IMR-90 (cell line): ENCODE measurements at regions not wholly inside any gene's neighbourhood (a gene's known extent, or its start where the extent isn't known, plus 50 kb on each side); places are given as distances from the start of the nearest gene placed in this dataset.

Experiments
- ATAC-seq: fragments of 200-7000 bp; cut with Tn5 transposase; 2 replicates; pipeline ENCODE4 v1.9.1; 2020; ENCODE audit warnings: low read depth, mild to moderate bottlenecking, moderate library complexity
- BruUV-seq: library from RNA; stranded (reverse); fragments of 400-500 nt; replicated peaks from 2 replicates; lab custom pipeline; 2021; lab: Mats Ljungman, UMichigan
- CTCF ChIA-PET: fragments of 300-600 bp; formaldehyde crosslinking; extraction: SDS; loops from one replicate; lab custom pipeline; 2021; ENCODE audit warnings: antibody characterized with exemption; lab: Yijun Ruan, JAX
- POLR2A ChIA-PET: fragments of 300-600 bp; sonication (Branson Sonifier 250); formaldehyde crosslinking; loops from one replicate; lab custom pipeline; 2022; ENCODE audit warnings: antibody characterized with exemption; ENCODE audit not compliant: unreplicated experiment; lab: Charles Lee
- DNase-seq: peaks from one replicate; pipeline ENCODE4 v3.0.0; 2013
- H2AFZ ChIP-seq: replicated peaks from 2 replicates; pipeline ENCODE3; 2013; ENCODE audit warnings: low read length, mild to moderate bottlenecking; ENCODE audit not compliant: poor library complexity
- H2AK5ac ChIP-seq: 2 replicates; pipeline ENCODE4 v1.6.1; 2013; ENCODE audit warnings: low read depth, low read length, inconsistent platforms
- H2AK9ac ChIP-seq: replicated peaks from 2 replicates; pipeline ENCODE3; 2013; ENCODE audit warnings: mild to moderate bottlenecking, low read depth, low read length, moderate library complexity; ENCODE audit not compliant: poor library complexity
- H2BK120ac ChIP-seq: 2 replicates; pipeline ENCODE4 v1.6.1; 2013; ENCODE audit warnings: low read depth, low read length, inconsistent platforms
- H2BK15ac ChIP-seq: 3 replicates; pipeline ENCODE4 v1.6.1; 2013; ENCODE audit warnings: low read depth, low read length, inconsistent platforms
- H2BK20ac ChIP-seq: 2 replicates; pipeline ENCODE4 v1.6.1; 2013; ENCODE audit warnings: low read depth, mild to moderate bottlenecking, inconsistent platforms, low read length, moderate library complexity
- H2BK5ac ChIP-seq: 2 replicates; pipeline ENCODE4 v1.6.1; 2013; ENCODE audit warnings: mild to moderate bottlenecking, low read depth, low read length, inconsistent platforms; ENCODE audit not compliant: poor library complexity, severe bottlenecking
- H3K14ac ChIP-seq: replicated peaks from 2 replicates; pipeline ENCODE4 v1.6.1; 2013; ENCODE audit warnings: low read depth, low read length, inconsistent platforms
- H3K18ac ChIP-seq: 2 replicates; pipeline ENCODE4 v1.6.1; 2013; ENCODE audit warnings: low read depth, low read length, control low read depth
- H3K23ac ChIP-seq: 2 replicates; pipeline ENCODE4 v1.6.1; 2013; ENCODE audit warnings: low read depth, low read length, inconsistent platforms
- H3K27ac ChIP-seq: 2 replicates; pipeline ENCODE4 v1.5.1; 2013; ENCODE audit warnings: mild to moderate bottlenecking, control low read depth, low read length; ENCODE audit not compliant: insufficient read depth
- H3K27me3 ChIP-seq: 2 replicates; pipeline ENCODE4 v1.6.1; 2013; ENCODE audit warnings: low read length; ENCODE audit not compliant: control insufficient read depth, insufficient read depth
- H3K36me3 ChIP-seq: 2 replicates; pipeline ENCODE4 v1.6.1; 2013; ENCODE audit warnings: low read length, mixed read lengths; ENCODE audit not compliant: control insufficient read depth, insufficient read depth
- H3K4ac ChIP-seq: 2 replicates; pipeline ENCODE4 v1.6.1; 2013; ENCODE audit warnings: low read depth, low read length, inconsistent platforms
- H3K4me1 ChIP-seq: 2 replicates; pipeline ENCODE4 v1.6.1; 2013; ENCODE audit warnings: low read length, mixed read lengths; ENCODE audit not compliant: control insufficient read depth, insufficient read depth
- H3K4me2 ChIP-seq: 2 replicates; pipeline ENCODE4 v1.6.1; 2013; ENCODE audit warnings: low read depth, mild to moderate bottlenecking, control low read depth, low read length, moderate library complexity
- H3K4me3 ChIP-seq: 2 replicates; pipeline ENCODE4 v1.5.1; 2013; ENCODE audit warnings: low read depth, mild to moderate bottlenecking, control low read depth, low read length, moderate library complexity; ENCODE audit not compliant: insufficient read depth
- H3K56ac ChIP-seq: 2 replicates; pipeline ENCODE4 v1.6.1; 2013; ENCODE audit warnings: low read length, inconsistent platforms; ENCODE audit not compliant: insufficient read depth; ENCODE audit errors: extremely low read depth
- H3K79me1 ChIP-seq, 2 experiments: 2 replicates each; pipeline ENCODE4 v1.6.1; 2013; ENCODE audit warnings: low read length in 2 of 2, inconsistent platforms in 1 of 2, low read depth in 1 of 2
- H3K9ac ChIP-seq: 2 replicates; pipeline ENCODE4 v1.6.1; 2013; ENCODE audit warnings: low read depth, low read length, control low read depth
- H3K9me1 ChIP-seq: 2 replicates; pipeline ENCODE4 v1.6.1; 2013; ENCODE audit warnings: low read length, inconsistent platforms; ENCODE audit not compliant: insufficient read depth
- H3K9me3 ChIP-seq: 2 replicates; pipeline ENCODE4 v1.6.1; 2013; ENCODE audit warnings: low read length; ENCODE audit not compliant: control insufficient read depth, insufficient read depth
- H4K20me1 ChIP-seq: 2 replicates; pipeline ENCODE4 v1.6.1; 2013; ENCODE audit warnings: low read length, inconsistent platforms; ENCODE audit not compliant: insufficient read depth
- H4K5ac ChIP-seq: 2 replicates; pipeline ENCODE4 v1.6.1; 2013; ENCODE audit warnings: mild to moderate bottlenecking, low read depth, low read length, control low read depth
- H4K8ac ChIP-seq, 2 experiments: 2 replicates each; pipeline ENCODE4 v1.6.1; 2013; ENCODE audit warnings: low read depth in 2 of 2, low read length in 2 of 2, control low read depth in 1 of 2, inconsistent platforms in 1 of 2
- H4K91ac ChIP-seq: 2 replicates; pipeline ENCODE4 v1.6.1; 2013; ENCODE audit warnings: low read depth, low read length, inconsistent platforms; ENCODE audit not compliant: insufficient read depth
- BHLHE40 ChIP-seq: fragments of 150-350 bp; IDR thresholded peaks from 2 replicates; pipeline ENCODE4 v1.6.1; 2016; ENCODE audit warnings: mild to moderate bottlenecking, low read depth, low read length
- CEBPB ChIP-seq: IDR thresholded peaks from 2 replicates; pipeline ENCODE4 v1.6.1; 2012; ENCODE audit warnings: low read depth, low read length, improper control_type of control experiment
- CHD1 ChIP-seq: IDR thresholded peaks from 2 replicates; pipeline ENCODE4 v1.6.1; 2012; ENCODE audit warnings: low read depth, low read length, improper control_type of control experiment
- FOS ChIP-seq: fragments of 150-350 bp; IDR thresholded peaks from 2 replicates; pipeline ENCODE4 v1.6.1; 2016; ENCODE audit warnings: low read depth, low read length
- MAFK ChIP-seq: IDR thresholded peaks from 2 replicates; pipeline ENCODE4 v1.6.1; 2012; ENCODE audit warnings: low read depth, low read length, improper control_type of control experiment
- MAZ ChIP-seq: IDR thresholded peaks from 2 replicates; pipeline ENCODE4 v1.6.1; 2012; ENCODE audit warnings: low read depth, mild to moderate bottlenecking, low read length, improper control_type of control experiment, moderate library complexity, borderline replicate concordance
- MXI1 ChIP-seq: IDR thresholded peaks from 2 replicates; pipeline ENCODE4 v1.6.1; 2012; ENCODE audit warnings: low read depth, mild to moderate bottlenecking, low read length, moderate library complexity, borderline replicate concordance
- NFE2L2 ChIP-seq: fragments of 150-350 bp; IDR thresholded peaks from 2 replicates; pipeline ENCODE4 v1.6.1; 2016; ENCODE audit warnings: low read depth, mild to moderate bottlenecking, low read length
- POLR2A ChIP-seq: IDR thresholded peaks from 2 replicates; pipeline ENCODE4 v1.6.1; 2012; ENCODE audit warnings: mild to moderate bottlenecking, low read depth, low read length
- RAD21 ChIP-seq: IDR thresholded peaks from 2 replicates; pipeline ENCODE4 v1.6.1; 2012; ENCODE audit warnings: low read length, improper control_type of control experiment
- RCOR1 ChIP-seq: IDR thresholded peaks from 2 replicates; pipeline ENCODE4 v1.6.1; 2012; ENCODE audit warnings: mild to moderate bottlenecking, low read length, improper control_type of control experiment; ENCODE audit not compliant: insufficient replicate concordance
- SMC3 ChIP-seq: fragments of 150-350 bp; IDR thresholded peaks from 2 replicates; pipeline ENCODE4 v1.6.1; 2016; ENCODE audit warnings: low read depth, mild to moderate bottlenecking, antibody characterized with exemption, low read length, moderate library complexity
- WGBS, 2 experiments: methylation state at CpG; one replicate each; pipeline versions ENCODE4 v1.1.5 to v1.1.7; 2013; ENCODE audit warnings: missing lambda C conversion rate in 2 of 2; ENCODE audit not compliant: insufficient read length in 1 of 2; ENCODE audit errors: extremely low coverage in 2 of 2; 5-methylcytosine and 5-hydroxymethylcytosine counted together
- dilution Hi-C: fragments of 300-500 bp; cut with HindIII; formaldehyde crosslinking; loops from one replicate; pipeline ENCODE4 v1.14.3; 2018; ENCODE audit warnings: low sequenced_read_pairs; ENCODE audit not compliant: unreplicated experiment
- in situ Hi-C: fragments of 300-500 bp; cut with MboI; formaldehyde crosslinking; loops from 3 replicates; pipeline ENCODE4 v1.14.3; 2019; ENCODE audit warnings: low sequenced_read_pairs, inconsistent platforms, mixed read lengths
- intact Hi-C: fragments of 100-400 bp; cut with micrococcal nuclease; formaldehyde crosslinking; loops from 2 replicates; pipeline ENCODE4 v1.10.0; 2022
- TF ChIP-seq, protein P1 (sequence below): fragments of 150-350 bp; IDR thresholded peaks from 2 replicates; pipeline ENCODE4 v1.6.1; 2016; ENCODE audit warnings: low read depth, mild to moderate bottlenecking, low read length, moderate library complexity, borderline replicate concordance
- TF ChIP-seq, protein P2 (sequence below): conservative IDR thresholded peaks from 2 replicates; pipeline ENCODE4 v1.5.1; 2012; ENCODE audit warnings: mild to moderate bottlenecking, low read depth, low read length, improper control_type of control experiment
- TF ChIP-seq, protein P3 (sequence below): fragments of 150-350 bp; IDR thresholded peaks from 2 replicates; pipeline ENCODE4 v1.6.1; 2017; ENCODE audit warnings: mild to moderate bottlenecking, antibody characterized with exemption, low read length, low read depth

DNA sequence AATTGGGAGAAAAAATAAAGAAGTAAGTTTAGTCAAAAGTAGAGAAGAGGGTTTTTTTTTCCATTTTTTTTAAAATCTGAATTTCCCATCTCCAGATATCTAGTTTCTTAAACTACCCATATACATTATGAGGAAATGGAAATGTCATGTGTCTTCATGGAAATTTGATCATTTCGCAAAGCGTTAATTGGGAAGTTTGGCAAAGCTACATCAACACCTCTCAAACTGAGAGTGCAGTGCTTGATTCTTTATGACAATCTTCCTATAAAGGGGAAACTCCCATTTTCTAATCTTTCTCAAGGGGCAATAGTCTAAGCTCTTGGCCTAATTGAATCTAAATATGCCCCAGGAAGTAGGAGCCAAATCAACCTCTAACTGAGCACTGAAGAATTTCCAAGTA is 110.4 kb upstream of the INHBA start:
- CTCF ChIA-PET = no interaction called here
- no peak overlapping the region for H2BK120ac ChIP-seq
- no CpG with 5 or more reads among the region's 2 CpGs for WGBS, 2 experiments
- no peak overlapping the region for H2BK20ac ChIP-seq
- in situ Hi-C loops = no loop called here
- no peak overlapping the region for H4K5ac ChIP-seq
- H3K4me3 ChIP-seq = no peak overlapping the region
- no peak overlapping the region for H3K23ac ChIP-seq
- ATAC-seq (no peak), DNase-seq (no peak)
- H4K20me1 ChIP-seq = no peaks in the 10 kb centered on the region
- peaks cover 8% of the 10 kb centered on the region for H3K9me1 ChIP-seq
- H2BK15ac ChIP-seq = no peak overlapping the region
- H3K27ac ChIP-seq = no peak overlapping the region
- no peaks in the 10 kb centered on the region for H3K9me3 ChIP-seq
- no peak overlapping the region for H3K4ac ChIP-seq
- no peak overlapping the region for H4K8ac ChIP-seq
- no peak overlapping the region for H3K9ac ChIP-seq
- intact Hi-C loops = no loop called here
- H3K4me2 ChIP-seq = no peak overlapping the region
- no peak overlapping the region for H3K56ac ChIP-seq
- H2AK9ac ChIP-seq = no peak overlapping the region
- no peak overlapping the region for H2AFZ ChIP-seq
- POLR2A ChIA-PET = no interaction called here
- H3K14ac ChIP-seq = no peak overlapping the region
- no peaks in the 10 kb centered on the region for H3K79me1 ChIP-seq
- no peaks in the 10 kb centered on the region for H3K36me3 ChIP-seq
- H3K4me1 ChIP-seq = peaks cover 2% of the 10 kb centered on the region
- dilution Hi-C loops = no loop called here
- no TSS peak for BruUV-seq
- H3K18ac ChIP-seq = no peak overlapping the region
- H2BK5ac ChIP-seq = no peak overlapping the region
- no peak for TF ChIP-seq POLR2A
- no peak for TF ChIP-seq BHLHE40
- TF ChIP-seq CEBPB = no peak
- TF ChIP-seq, protein P1, sequence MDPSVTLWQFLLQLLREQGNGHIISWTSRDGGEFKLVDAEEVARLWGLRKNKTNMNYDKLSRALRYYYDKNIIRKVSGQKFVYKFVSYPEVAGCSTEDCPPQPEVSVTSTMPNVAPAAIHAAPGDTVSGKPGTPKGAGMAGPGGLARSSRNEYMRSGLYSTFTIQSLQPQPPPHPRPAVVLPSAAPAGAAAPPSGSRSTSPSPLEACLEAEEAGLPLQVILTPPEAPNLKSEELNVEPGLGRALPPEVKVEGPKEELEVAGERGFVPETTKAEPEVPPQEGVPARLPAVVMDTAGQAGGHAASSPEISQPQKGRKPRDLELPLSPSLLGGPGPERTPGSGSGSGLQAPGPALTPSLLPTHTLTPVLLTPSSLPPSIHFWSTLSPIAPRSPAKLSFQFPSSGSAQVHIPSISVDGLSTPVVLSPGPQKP = no peak
- no peak for TF ChIP-seq NFE2L2
- no peak for TF ChIP-seq FOS
- TF ChIP-seq SMC3 = no peak
- TF ChIP-seq, protein P2, sequence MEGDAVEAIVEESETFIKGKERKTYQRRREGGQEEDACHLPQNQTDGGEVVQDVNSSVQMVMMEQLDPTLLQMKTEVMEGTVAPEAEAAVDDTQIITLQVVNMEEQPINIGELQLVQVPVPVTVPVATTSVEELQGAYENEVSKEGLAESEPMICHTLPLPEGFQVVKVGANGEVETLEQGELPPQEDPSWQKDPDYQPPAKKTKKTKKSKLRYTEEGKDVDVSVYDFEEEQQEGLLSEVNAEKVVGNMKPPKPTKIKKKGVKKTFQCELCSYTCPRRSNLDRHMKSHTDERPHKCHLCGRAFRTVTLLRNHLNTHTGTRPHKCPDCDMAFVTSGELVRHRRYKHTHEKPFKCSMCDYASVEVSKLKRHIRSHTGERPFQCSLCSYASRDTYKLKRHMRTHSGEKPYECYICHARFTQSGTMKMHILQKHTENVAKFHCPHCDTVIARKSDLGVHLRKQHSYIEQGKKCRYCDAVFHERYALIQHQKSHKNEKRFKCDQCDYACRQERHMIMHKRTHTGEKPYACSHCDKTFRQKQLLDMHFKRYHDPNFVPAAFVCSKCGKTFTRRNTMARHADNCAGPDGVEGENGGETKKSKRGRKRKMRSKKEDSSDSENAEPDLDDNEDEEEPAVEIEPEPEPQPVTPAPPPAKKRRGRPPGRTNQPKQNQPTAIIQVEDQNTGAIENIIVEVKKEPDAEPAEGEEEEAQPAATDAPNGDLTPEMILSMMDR = no peak
- no peak for TF ChIP-seq RCOR1
- no peak for TF ChIP-seq CHD1
- TF ChIP-seq, protein P3, sequence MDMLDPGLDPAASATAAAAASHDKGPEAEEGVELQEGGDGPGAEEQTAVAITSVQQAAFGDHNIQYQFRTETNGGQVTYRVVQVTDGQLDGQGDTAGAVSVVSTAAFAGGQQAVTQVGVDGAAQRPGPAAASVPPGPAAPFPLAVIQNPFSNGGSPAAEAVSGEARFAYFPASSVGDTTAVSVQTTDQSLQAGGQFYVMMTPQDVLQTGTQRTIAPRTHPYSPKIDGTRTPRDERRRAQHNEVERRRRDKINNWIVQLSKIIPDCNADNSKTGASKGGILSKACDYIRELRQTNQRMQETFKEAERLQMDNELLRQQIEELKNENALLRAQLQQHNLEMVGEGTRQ = no peak
- TF ChIP-seq MAZ = no peak
- no peak for TF ChIP-seq MXI1
- no peak for TF ChIP-seq MAFK
- no peak for TF ChIP-seq RAD21
- no peak overlapping the region for H2AK5ac ChIP-seq
- H4K91ac ChIP-seq = no peak overlapping the region
- no peaks in the 10 kb centered on the region for H3K27me3 ChIP-seq
